H1 (cell line): ENCODE measurements at regions not wholly inside any gene's neighbourhood (a gene's known extent, or its start where the extent isn't known, plus 50 kb on each side); places are given as distances from the start of the nearest gene placed in this dataset.

ENCODE experiments used
- BCL11A ChIP-seq, 2 experiments: IDR thresholded peaks; one replicate each; pipeline ENCODE4 v1.6.1; 2011; ENCODE audit warnings: low read depth in 2 of 2, low read length in 2 of 2, mild to moderate bottlenecking in 2 of 2
- CHD7 ChIP-seq: fragments of 300-600 bp; sonication (generic); IDR thresholded peaks from 2 replicates; pipeline ENCODE4 v1.7.1; 2012; ENCODE audit warnings: low read length, moderate library complexity, mild to moderate bottlenecking, inconsistent platforms; ENCODE audit not compliant: insufficient replicate concordance
- GABPA ChIP-seq: IDR thresholded peaks from 2 replicates; pipeline ENCODE4 v1.6.1; 2011; ENCODE audit warnings: mild to moderate bottlenecking, low read length, moderate library complexity, borderline replicate concordance; ENCODE audit not compliant: insufficient read depth
- KDM1A ChIP-seq: fragments of 200-600, 300-600 bp; sonication (generic); IDR thresholded peaks from 2 replicates; pipeline ENCODE4 v1.7.1; 2016; ENCODE audit warnings: mild to moderate bottlenecking, low read length, borderline replicate concordance
- TAF1 ChIP-seq: IDR thresholded peaks from 2 replicates; pipeline ENCODE4 v1.6.1; 2011; ENCODE audit warnings: mild to moderate bottlenecking, low read depth, low read length
- TAF7 ChIP-seq: optimal IDR thresholded peaks from 2 replicates; pipeline ENCODE3; 2011; ENCODE audit warnings: low read depth, mild to moderate bottlenecking, inconsistent platforms, low read length, moderate library complexity, borderline replicate concordance

GRCh38 chr12:88267630-88268029 is 125.5 kb downstream of the TMTC3 start (continued):
- TF ChIP-seq CHD7 (no peak), GABPA (no peak), TAF1 (no peak), BCL11A (IDR thresholded peaks at IDR 0.05; ENCODE audit: low read depth in 2 of 2, low read length in 2 of 2) (no peak), KDM1A (no peak), TAF7 (no peak)
